Endodermal cell (in vitro differentiated cells): ENCODE measurements at regions not wholly inside any gene's neighbourhood (a gene's known extent, or its start where the extent isn't known, plus 50 kb on each side); places are given as distances from the start of the nearest gene placed in this dataset.

Experiments used
- DNase-seq: peaks from one replicate; pipeline ENCODE4 v3.0.0-alpha.2; 2017
- H3K27ac ChIP-seq: 2 replicates; pipeline ENCODE4 v1.5.1; 2013; ENCODE audit warnings: mild to moderate bottlenecking, low read depth, low read length, moderate library complexity
- H3K27me3 ChIP-seq: 2 replicates; pipeline ENCODE4 v1.6.1; 2013; ENCODE audit warnings: mild to moderate bottlenecking, low read length, moderate library complexity; ENCODE audit not compliant: insufficient read depth, control insufficient read depth, poor library complexity, severe bottlenecking
- H3K36me3 ChIP-seq: 2 replicates; pipeline ENCODE4 v1.7.0; 2013; ENCODE audit warnings: mild to moderate bottlenecking, low read length, moderate library complexity; ENCODE audit not compliant: control insufficient read depth, insufficient read depth
- H3K4me1 ChIP-seq: one replicate; pipeline ENCODE4 v1.7.0; 2013; ENCODE audit warnings: low read length; ENCODE audit not compliant: control insufficient read depth, insufficient read depth
- H3K4me3 ChIP-seq: 2 replicates; pipeline ENCODE4 v1.5.1; 2013; ENCODE audit warnings: mild to moderate bottlenecking, low read length, moderate library complexity
- H3K9ac ChIP-seq: 2 replicates; pipeline ENCODE4 v1.6.1; 2013; ENCODE audit warnings: mild to moderate bottlenecking, low read length, moderate library complexity; ENCODE audit not compliant: poor library complexity, severe bottlenecking; ENCODE audit errors: extremely low read depth
- H3K9me3 ChIP-seq: 2 replicates; pipeline ENCODE4 v1.6.1; 2013; ENCODE audit warnings: mild to moderate bottlenecking, low read length, moderate library complexity; ENCODE audit not compliant: control insufficient read depth
- H3K27ac Mint-ChIP-seq: 2 replicates; pipeline ENCODE4 v1.8.0; 2020; ENCODE audit warnings: mixed read lengths
- H3K27me3 Mint-ChIP-seq: 2 replicates; pipeline ENCODE4 v1.8.0; 2021; ENCODE audit warnings: mild to moderate bottlenecking, mixed read lengths; ENCODE audit not compliant: insufficient read depth
- H3K36me3 Mint-ChIP-seq: 2 replicates; pipeline ENCODE4 v1.8.0; 2020; ENCODE audit warnings: low read depth, mixed read lengths
- H3K4me1 Mint-ChIP-seq: 2 replicates; pipeline ENCODE4 v1.8.0; 2020; ENCODE audit warnings: mixed read lengths
- H3K4me3 Mint-ChIP-seq: 2 replicates; pipeline ENCODE4 v1.8.0; 2020; ENCODE audit warnings: mild to moderate bottlenecking, moderate library complexity, mixed read lengths
- H3K9me3 Mint-ChIP-seq: 2 replicates; pipeline ENCODE4 v1.8.0; 2020; ENCODE audit warnings: mild to moderate bottlenecking, mixed read lengths
- CTCF ChIP-seq: fragments of 200-600 bp; sonication (generic); conservative IDR thresholded peaks from 2 replicates; pipeline ENCODE4 v1.5.0; 2021; ENCODE audit warnings: antibody characterized with exemption, mild to moderate bottlenecking
- WGBS, 2 experiments: methylation state at CpG; one replicate each; pipeline versions ENCODE4 v1.1.5 to v1.1.7; 2013; ENCODE audit warnings: missing lambda C conversion rate in 2 of 2, mixed read lengths in 1 of 2; ENCODE audit not compliant: insufficient coverage in 1 of 2, insufficient read length in 1 of 2; 5-methylcytosine and 5-hydroxymethylcytosine counted together

- Histone ChIP-seq H3K4me1 (no peaks in the 10 kb centered on the region), H3K36me3 (no peaks in the 10 kb centered on the region), H3K9me3 (no peaks in the 10 kb centered on the region), H3K4me3 (no peak overlapping the region), H3K27ac (no peak overlapping the region), H3K9ac (no peak overlapping the region), H3K27me3 (no peaks in the 10 kb centered on the region)
- no peaks in the 10 kb centered on the region for H3K4me1 Mint-ChIP-seq
- no peak overlapping the region for H3K4me3 Mint-ChIP-seq
- peaks cover 42% of the 10 kb centered on the region for H3K27me3 Mint-ChIP-seq
- no peaks in the 10 kb centered on the region for H3K36me3 Mint-ChIP-seq
- H3K9me3 Mint-ChIP-seq = no peaks in the 10 kb centered on the region
- DNase-seq = no peak
- no peak overlapping the region for H3K27ac Mint-ChIP-seq
- TF ChIP-seq CTCF = no peak
- 90 to 100% methylated on average over 1 to 3 of the region's 3 CpGs for WGBS, 2 experiments
These were observed 557.2 kb downstream of the KCTD12 start for GRCh38 chr13:76329004-76329403.

- no peak for DNase-seq
- H3K9me3 Mint-ChIP-seq = no peaks in the 10 kb centered on the region
- no peaks in the 10 kb centered on the region for H3K4me1 ChIP-seq
- H3K4me1 Mint-ChIP-seq = no peaks in the 10 kb centered on the region
- H3K4me3 Mint-ChIP-seq = no peak overlapping the region
- no peaks in the 10 kb centered on the region for H3K9me3 ChIP-seq
- H3K9ac ChIP-seq = no peak overlapping the region
- H3K4me3 ChIP-seq = no peak overlapping the region
- TF ChIP-seq CTCF = no peak
- no peaks in the 10 kb centered on the region for H3K27me3 ChIP-seq
- peaks cover 37% of the 10 kb centered on the region for H3K27me3 Mint-ChIP-seq
- 62 to 71% methylated on average over 1 of the region's 1 CpG for WGBS, 2 experiments
- H3K36me3 Mint-ChIP-seq = no peaks in the 10 kb centered on the region
- H3K27ac ChIP-seq = no peak overlapping the region
- H3K36me3 ChIP-seq = no peaks in the 10 kb centered on the region
- no peak overlapping the region for H3K27ac Mint-ChIP-seq
These were observed 559.9 kb downstream of the KCTD12 start for GRCh38 chr13:76326343-76326742.

- no peak overlapping the region for H3K27ac Mint-ChIP-seq
- no peak overlapping the region for H3K4me3 ChIP-seq
- DNase-seq = no peak
- H3K27me3 ChIP-seq = no peaks in the 10 kb centered on the region
- H3K9ac ChIP-seq = no peak overlapping the region
- H3K4me3 Mint-ChIP-seq = no peak overlapping the region
- no peak for TF ChIP-seq CTCF
- no peaks in the 10 kb centered on the region for H3K36me3 ChIP-seq
- H3K9me3 ChIP-seq = no peaks in the 10 kb centered on the region
- H3K9me3 Mint-ChIP-seq = no peaks in the 10 kb centered on the region
- no peaks in the 10 kb centered on the region for H3K4me1 Mint-ChIP-seq
- no peak overlapping the region for H3K27ac ChIP-seq
- H3K36me3 Mint-ChIP-seq = no peaks in the 10 kb centered on the region
- no peaks in the 10 kb centered on the region for H3K4me1 ChIP-seq
- peaks cover 27% of the 10 kb centered on the region for H3K27me3 Mint-ChIP-seq
These were observed 566.3 kb downstream of the KCTD12 start for GRCh38 chr13:76319921-76320320.
